AG09309 (cell line): ENCODE measurements at regions not wholly inside any gene's neighbourhood (a gene's known extent, or its start where the extent isn't known, plus 50 kb on each side); places are given as distances from the start of the nearest gene placed in this dataset.
"Not testable (repeated sequence)": the region's sequence is repeated elsewhere in the genome, so short reads cannot be mapped to it uniquely, and the experiment has no call there.

ENCODE experiments used
- DNase-seq: peaks from one replicate; pipeline ENCODE4 v3.0.0-alpha.2; 2010; ENCODE audit warnings: low read depth
- H3K4me3 ChIP-seq: 2 replicates; pipeline ENCODE4 v1.5.1; 2011; ENCODE audit warnings: mild to moderate bottlenecking, low read depth, low read length, moderate library complexity; ENCODE audit not compliant: control insufficient read depth
- CTCF ChIP-seq: IDR thresholded peaks from 2 replicates; pipeline ENCODE4 v1.5.1; 2011; ENCODE audit warnings: mild to moderate bottlenecking, low read depth, low read length, inconsistent platforms; ENCODE audit not compliant: insufficient read depth, control insufficient read depth; ENCODE audit errors: missing control alignments

DNA sequence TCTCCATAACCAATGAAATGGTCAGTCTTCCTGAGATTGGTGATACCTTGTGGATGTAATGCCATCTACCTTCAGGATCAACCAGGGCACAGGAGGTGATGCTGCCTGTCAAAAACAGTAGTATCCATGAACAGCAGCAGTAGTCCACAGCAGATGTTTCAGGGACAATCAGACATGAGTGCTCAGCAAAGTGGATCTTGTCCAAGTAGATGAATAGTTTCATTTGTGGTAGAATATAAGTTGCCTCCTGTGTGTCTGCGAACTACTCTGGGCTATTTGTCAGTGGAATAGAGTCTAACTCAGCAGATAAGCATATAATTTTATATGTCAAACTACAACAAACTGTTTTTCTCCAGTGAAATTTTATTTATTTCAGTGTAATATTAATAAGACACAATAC is 1860.1 kb upstream of the ACO1 start:
- no peak for DNase-seq
- H3K4me3 ChIP-seq, result no peak overlapping the region
- no peak for TF ChIP-seq CTCF

- H3K4me3 ChIP-seq, result no peak overlapping the region
- no peak for TF ChIP-seq CTCF
- no peak for DNase-seq
Measured at GRCh38 chr9:30534455-30534854, 1850.0 kb upstream of the ACO1 start.

DNA sequence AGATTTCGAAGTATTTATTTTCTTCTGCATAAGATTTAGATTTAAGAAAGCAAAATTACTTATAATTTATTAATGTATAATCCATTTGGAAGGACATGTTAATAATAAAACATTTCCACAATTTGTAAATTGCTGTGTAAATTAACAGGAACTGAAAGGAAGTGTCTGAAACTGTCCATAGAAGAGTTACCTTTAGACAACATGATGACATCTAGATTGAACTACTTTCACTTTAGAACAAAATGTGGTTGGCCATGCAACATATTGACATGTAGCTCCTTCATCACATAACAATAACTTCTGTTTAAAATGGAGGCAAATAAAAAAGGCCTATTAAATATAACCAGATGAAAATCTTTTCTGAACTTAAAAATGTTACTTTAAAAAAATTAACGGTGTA is 1849.5 kb upstream of the ACO1 start:
- no peak for TF ChIP-seq CTCF
- DNase-seq, result no peak
- H3K4me3 ChIP-seq, result no peak overlapping the region

DNA sequence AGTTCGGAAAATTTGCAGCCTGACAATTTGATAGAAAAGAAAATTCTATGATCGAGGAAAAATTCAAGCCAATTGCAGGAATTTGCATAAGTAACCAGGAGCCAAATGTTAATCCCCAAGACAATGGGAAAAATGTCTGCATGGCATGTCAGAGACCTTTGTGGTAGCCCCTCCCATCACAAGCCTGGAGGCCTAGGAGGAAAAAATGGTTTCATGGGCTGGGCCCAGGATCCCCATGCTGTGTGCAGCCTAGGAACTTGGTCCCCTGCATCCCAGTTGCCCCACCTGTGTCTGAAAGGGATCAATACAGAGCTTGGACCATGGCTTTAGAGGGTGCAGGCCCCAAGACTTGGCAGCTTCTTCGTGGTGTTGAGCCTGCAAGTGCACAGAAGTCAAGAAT is 1847.9 kb upstream of the ACO1 start:
- H3K4me3 ChIP-seq, result no peak overlapping the region
- TF ChIP-seq CTCF, result no peak
- DNase-seq, result no peak

GRCh38 chr9:30539696-30540095 is 1844.7 kb upstream of the ACO1 start:
- H3K4me3 ChIP-seq, DNase-seq: not testable (repeated sequence)

DNA sequence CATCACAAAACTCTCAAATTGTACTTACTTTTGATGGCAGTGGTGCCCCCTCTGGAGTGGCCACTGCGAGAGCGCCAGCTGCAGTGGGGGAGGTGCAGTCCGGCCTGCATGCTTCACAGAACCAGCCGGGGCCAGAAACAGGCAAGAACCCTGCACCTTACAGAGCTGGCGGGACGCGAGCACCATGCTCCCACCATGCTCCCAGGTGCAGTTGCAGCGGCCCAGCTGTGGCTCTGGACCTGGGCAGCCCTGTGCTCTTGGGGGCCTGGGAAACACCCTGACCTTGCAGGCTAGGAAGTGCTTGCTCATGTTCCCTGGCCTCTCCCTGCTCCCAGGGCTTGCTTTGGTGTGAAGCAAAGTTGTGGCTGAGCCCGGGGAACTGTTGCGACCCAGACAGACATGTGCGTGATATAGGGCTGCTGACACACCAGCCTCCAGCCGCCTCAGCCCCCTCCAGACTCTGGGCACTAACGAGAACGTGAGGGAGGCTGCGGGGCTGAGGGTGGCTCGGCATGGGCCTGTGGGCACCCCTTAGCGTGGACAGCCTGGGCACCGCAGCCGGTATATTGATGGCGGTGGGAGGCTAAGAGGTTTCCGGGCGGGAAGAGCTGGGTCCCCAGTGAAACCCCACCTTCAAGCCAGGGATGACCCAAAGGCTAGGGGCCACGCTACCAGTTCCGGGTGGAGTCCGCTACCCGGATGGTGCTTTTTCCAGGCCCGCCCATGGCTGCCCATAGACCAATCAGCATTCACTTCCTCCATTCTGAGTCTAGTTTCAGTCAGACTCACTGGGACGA is 1809.9 kb upstream of the ACO1 start:
- DNase-seq, result no peak
- H3K4me3 ChIP-seq, result no peak overlapping the region
- no peak for TF ChIP-seq CTCF

GRCh38 chr9:30575218-30575617 is 1809.2 kb upstream of the ACO1 start:
- no peak for DNase-seq
- TF ChIP-seq CTCF, result no peak
- H3K4me3 ChIP-seq, result no peak overlapping the region
